Skeletal muscle cell (primary cell): ENCODE measurements at regions not wholly inside any gene's neighbourhood (a gene's known extent, or its start where the extent isn't known, plus 50 kb on each side); places are given as distances from the start of the nearest gene placed in this dataset.

Source experiments
- DNase-seq: peaks from one replicate; pipeline ENCODE4 v3.0.0-alpha.2; 2010; ENCODE audit warnings: low read depth
- H3K4me3 ChIP-seq: 2 replicates; pipeline ENCODE4 v1.5.1; 2011; ENCODE audit warnings: low read depth, mild to moderate bottlenecking, control low read depth, low read length, moderate library complexity

- no peak overlapping the region for H3K4me3 ChIP-seq
- no peak for DNase-seq
Measured at GRCh38 chr5:56607074-56607473, 208.3 kb upstream of the MAP3K1 start.

DNA sequence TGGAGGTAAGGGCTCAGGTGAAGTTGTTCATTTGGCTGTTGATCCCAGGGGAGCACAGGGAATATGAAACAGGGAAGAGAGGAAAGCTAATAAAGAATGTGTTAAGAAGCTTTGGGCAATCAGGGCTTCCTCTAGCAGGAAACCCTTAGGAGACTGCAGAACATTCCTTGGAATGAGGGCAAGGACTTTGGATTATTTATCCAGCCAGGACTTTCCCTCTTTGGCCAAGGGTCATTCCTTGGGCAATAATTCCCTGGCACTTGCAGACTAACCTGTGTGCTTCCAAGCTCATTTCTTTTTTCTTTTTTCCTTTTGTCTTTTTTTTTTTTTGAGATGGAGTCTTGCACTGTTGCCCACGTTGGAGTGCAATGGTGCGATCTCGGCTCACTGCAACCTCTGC, 209.2 kb upstream of the MAP3K1 start:
- no peak for DNase-seq
- H3K4me3 ChIP-seq = no peak overlapping the region

GRCh38 chr5:56605231-56605630, 210.1 kb upstream of the MAP3K1 start:
- DNase-seq = no peak

GRCh38 chr5:56601641-56602071, 213.7 kb upstream of the MAP3K1 start:
- no peak overlapping the region for H3K4me3 ChIP-seq
- no peak for DNase-seq

More at GRCh38 chr5:56605231-56605630, 210.1 kb upstream of the MAP3K1 start:
- H3K4me3 ChIP-seq = no peak overlapping the region

DNA sequence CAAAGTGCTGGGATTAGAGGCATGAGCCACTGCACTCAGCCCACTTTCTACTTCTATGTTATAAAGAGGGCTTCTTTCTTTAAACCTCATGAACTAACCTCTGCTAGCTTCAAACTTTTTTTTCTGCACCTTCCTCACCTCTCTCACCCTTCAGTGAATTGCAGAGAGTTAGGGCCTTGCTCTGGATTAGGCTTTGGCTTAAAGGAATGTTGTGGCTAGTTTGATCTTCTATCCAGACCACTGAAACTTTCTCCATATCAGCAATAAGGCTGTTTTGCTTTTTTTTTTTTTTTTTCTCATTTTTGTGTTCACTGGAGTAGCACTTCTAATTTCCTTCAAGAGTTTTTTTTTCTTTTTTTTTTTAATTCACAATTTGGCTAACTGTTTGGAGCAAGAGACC, 216.4 kb upstream of the MAP3K1 start:
- H3K4me3 ChIP-seq = no peak overlapping the region
- DNase-seq = no peak

GRCh38 chr5:56596155-56596554, 219.2 kb upstream of the MAP3K1 start:
- DNase-seq = no peak
- no peak overlapping the region for H3K4me3 ChIP-seq

DNA sequence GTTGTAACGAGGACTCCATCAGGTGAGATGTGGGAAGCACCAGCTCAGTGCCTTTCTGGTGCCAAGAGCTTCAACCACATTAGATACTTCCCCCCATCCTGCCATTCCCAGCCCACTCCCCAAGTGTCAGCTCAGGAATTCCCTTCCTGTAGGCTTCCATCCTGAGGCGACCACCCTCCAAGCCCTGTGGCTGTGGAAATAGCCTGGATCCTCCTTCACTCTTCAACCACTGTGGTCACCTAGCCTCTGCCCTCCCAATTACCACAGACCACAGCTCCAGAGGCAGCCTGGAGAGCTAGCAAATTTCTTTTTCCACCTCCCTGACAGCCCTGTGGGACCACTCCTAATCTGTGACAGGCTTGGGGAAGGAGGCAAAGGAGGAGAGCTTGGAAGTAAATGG, 219.8 kb upstream of the MAP3K1 start:
- no peak overlapping the region for H3K4me3 ChIP-seq
- no peak for DNase-seq

GRCh38 chr5:56594792-56595191, 220.6 kb upstream of the MAP3K1 start:
- H3K4me3 ChIP-seq = no peak overlapping the region
- no peak for DNase-seq

DNA sequence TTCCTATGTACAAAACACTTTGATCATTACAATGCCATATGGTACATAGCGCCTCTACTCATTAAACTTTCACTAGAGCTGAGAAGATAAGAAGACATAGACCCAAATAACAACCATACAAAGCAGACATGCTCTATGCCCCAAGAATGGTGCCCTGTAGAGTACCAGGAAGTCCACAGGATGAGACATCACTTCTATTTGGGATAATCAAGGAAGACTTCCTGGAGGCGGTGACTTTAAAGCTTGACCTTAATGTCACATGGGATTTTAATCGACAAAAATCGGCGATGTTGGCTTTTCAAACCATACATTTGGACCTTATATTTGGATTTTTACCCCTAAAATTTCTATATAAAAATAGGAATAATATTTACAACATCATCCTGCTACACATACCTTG, 224.3 kb upstream of the MAP3K1 start:
- DNase-seq = no peak
- no peak overlapping the region for H3K4me3 ChIP-seq

- H3K4me3 ChIP-seq = no peak overlapping the region
- DNase-seq = no peak
Measured at GRCh38 chr5:56589481-56589860, 225.9 kb upstream of the MAP3K1 start.

GRCh38 chr5:56588636-56589480, 226.5 kb upstream of the MAP3K1 start:
- no peak for DNase-seq
- H3K4me3 ChIP-seq = no peak overlapping the region

DNA sequence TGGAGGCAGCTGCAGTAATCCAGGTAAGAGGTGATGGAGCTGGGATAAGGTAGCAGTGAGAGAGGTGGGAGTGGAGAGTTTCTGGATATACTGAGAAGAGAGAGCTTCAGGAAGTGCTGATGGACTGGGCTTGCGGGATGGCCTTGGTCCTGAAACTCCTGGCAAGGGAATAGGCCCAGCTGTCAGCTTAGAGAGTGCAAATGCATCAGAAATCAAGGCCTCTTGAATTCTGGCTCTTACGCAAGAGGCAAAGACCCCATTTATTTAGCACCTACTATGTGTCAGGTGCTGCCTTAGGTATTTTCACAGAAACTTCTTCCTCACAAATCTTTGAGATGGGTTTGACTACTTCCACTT, 227.2 kb upstream of the MAP3K1 start:
- DNase-seq = no peak
- H3K4me3 ChIP-seq = no peak overlapping the region

DNA sequence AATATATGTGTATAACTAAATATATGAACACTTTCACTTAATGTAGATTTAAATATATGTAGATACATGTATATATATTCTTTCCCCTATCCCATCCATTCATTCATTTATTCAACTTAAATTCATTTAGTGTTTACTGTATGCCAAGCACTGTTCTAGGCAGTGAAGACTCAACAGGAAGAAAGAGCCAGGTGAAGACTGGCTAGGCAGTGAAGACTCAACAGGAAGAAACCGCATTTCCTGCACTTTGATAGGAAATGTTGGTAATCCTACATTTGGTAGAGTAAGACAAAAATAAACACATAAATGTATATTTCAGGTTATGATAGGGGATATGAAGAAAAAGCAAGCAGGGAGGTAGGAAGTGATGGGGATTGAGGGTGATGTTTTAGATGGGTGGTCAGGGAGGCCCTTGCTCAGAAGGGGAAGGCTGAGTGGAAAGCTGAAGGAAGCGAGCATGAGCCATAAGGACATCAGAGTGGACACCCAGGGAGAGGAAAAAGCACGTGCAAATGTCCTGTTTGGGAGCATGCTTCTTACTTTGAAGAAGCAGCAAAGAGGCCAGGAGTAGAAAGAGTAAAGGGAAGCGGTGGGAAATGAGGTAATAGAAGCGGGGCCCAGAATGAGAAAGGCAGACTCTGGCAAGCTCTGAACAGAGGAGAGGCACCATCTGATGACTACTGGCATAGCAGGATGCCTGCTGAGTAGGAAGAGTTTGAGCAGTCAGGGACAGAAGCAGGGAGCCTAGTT, 227.8 kb upstream of the MAP3K1 start:
- no peak for DNase-seq
- no peak overlapping the region for H3K4me3 ChIP-seq

DNA sequence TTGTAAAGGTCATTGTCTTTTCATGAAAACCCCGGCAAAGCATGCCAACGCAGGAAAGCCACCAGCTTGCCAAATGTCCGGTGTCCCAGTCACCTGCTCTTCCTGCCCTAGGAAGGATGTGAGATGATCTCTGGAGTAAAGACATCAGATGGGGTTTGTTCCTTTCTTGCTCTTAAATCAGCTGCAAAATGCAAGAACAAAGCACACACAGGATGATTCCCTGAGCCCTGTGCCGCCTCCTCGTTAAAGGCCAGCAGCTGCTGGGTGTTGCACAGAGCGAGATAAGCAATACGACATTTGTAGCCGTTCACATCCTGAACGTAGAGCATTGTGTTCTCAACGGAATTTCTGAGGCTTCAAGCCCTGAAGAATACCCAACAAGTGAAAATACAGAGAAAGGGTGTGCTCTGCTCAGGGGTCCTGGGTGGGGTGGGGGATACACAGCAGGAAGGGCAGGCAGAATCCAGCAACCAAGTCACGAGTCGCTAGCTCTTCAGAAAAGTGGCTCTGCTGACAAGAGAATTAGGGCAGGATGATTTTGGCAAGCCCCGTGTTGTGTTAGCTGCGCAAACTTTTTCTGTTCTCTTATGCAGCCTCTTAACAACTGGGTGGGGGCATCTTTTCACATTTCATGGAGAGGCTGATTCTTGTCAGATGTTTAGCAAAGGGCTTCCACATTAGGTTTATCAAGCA, 229.2 kb upstream of the MAP3K1 start:
- H3K4me3 ChIP-seq = no peak overlapping the region
- DNase-seq = no peak

- DNase-seq = no peak
- H3K4me3 ChIP-seq = no peak overlapping the region
Measured at GRCh38 chr5:56585461-56585860, 229.9 kb upstream of the MAP3K1 start.

DNA sequence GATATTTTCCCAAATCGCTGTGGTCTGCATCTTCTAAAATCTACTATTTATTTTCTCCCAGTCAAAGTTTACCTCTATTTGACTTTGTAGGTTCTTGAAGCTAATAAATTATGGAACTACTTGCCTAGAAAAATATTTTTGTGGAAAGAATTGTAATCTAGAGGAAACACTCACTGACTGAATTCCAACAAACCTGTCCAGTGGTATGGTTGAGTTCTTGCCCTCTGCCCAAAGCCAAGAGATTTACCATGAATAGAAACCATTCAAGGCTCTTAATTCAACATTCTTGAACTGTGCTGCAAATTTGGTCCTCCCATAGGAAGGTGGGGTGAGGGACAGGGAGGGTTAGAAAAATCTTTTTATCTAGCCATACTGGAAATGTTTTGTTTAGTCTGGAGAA, 233.9 kb upstream of the MAP3K1 start:
- no peak for DNase-seq

GRCh38 chr5:56580864-56581263, 234.5 kb upstream of the MAP3K1 start:
- no peak for DNase-seq

More for the DNA sequence above, 233.9 kb upstream of the MAP3K1 start:
- no peak overlapping the region for H3K4me3 ChIP-seq

DNA sequence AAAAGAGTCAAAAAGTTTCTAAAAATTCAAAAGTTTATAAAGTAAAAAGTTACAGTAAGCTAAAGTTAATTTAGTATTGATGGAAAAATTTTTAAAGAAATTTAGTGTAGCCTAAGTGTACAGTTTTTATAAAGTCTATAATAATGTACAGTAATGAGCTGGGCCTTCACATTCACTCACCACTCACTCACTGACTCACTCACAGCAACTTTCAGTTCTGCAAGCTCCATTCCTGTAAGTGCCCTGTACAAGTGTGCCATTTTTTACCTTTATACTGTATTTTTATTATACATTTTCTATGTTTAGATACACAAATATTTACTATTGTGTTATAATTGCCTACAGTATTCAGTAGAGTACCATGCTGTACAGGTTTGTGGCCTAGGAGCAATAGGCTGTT, 239.5 kb upstream of the MAP3K1 start:
- no peak for DNase-seq
- H3K4me3 ChIP-seq = no peak overlapping the region

More at GRCh38 chr5:56580864-56581263, 234.5 kb upstream of the MAP3K1 start:
- no peak overlapping the region for H3K4me3 ChIP-seq

DNA sequence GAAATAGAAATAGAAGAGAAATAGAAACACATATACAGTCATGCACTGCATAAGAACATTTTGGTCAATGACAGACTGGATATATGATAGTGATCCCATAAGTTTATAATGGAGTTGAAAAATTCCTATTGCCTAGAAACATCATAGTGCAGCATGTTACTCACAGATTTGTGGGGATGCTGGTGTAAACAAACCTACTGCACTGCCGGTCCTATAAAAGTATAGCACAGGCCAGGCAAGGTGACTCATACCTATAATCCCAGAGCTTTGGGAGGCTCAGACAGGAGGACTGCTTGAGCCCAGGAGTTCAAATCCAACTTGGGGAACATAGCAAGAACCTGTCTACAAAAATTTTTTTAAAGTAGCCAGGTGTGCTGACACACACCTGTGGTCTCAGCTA, 240.6 kb upstream of the MAP3K1 start:
- H3K4me3 ChIP-seq = no peak overlapping the region
- no peak for DNase-seq

DNA sequence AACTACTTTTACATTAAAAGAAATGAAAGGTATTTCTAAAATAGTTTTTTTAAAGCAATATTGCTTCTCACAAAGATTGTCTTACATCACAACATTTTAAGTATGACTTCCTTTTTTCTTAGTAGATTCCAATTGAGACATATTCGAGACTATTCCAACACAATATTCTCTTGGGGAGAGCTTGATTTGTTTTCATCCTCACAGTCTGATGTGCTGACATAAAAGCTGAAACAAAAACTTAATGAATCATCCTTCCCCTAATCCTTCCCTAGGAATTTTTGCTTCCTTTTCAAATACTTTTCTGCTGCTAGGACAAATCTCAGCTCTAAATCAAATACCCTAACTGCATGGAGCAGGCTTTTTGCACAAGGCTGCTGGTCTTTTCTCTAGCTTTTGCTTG, 245.8 kb upstream of the MAP3K1 start:
- no peak overlapping the region for H3K4me3 ChIP-seq
- DNase-seq = peak; percentile 45
